SH-SY5Y (cell line): ENCODE measurements at regions not wholly inside any gene's neighbourhood (a gene's known extent, or its start where the extent isn't known, plus 50 kb on each side); places are given as distances from the start of the nearest gene placed in this dataset.

Experiments
- GATA2 ChIP-seq: IDR thresholded peaks from 2 replicates; pipeline ENCODE4 v1.6.1; 2011; ENCODE audit warnings: mild to moderate bottlenecking, low read depth, low read length
- GATA3 ChIP-seq: IDR thresholded peaks from 2 replicates; pipeline ENCODE4 v1.6.1; 2011; ENCODE audit warnings: low read depth, mild to moderate bottlenecking, low read length, moderate library complexity

- TF ChIP-seq GATA2 (no peak), GATA3 (no peak)
Measured at GRCh38 chr17:62159994-62160393, 94.9 kb upstream of the MED13 start.
